B cell (primary cell): ENCODE measurements at regions not wholly inside any gene's neighbourhood (a gene's known extent, or its start where the extent isn't known, plus 50 kb on each side); places are given as distances from the start of the nearest gene placed in this dataset.

Experiments
- ATAC-seq: fragments of 200-7000 bp; cut with Tn5 transposase; one replicate; pipeline ENCODE4 v1.10.0; 2021; ENCODE audit warnings: low read depth, mild to moderate bottlenecking, moderate number of reproducible peaks, moderate library complexity
- CTCF ChIA-PET: fragments of 350-600 bp; sonication (Branson Sonifier 250); formaldehyde crosslinking; loops from one replicate; lab custom pipeline; 2021; ENCODE audit warnings: antibody characterized with exemption, inconsistent platforms; lab: Charles Lee
- POLR2A ChIA-PET: fragments of 350-600 bp; sonication (Branson Sonifier 250); formaldehyde crosslinking; loops from one replicate; lab custom pipeline; 2021; ENCODE audit warnings: antibody characterized with exemption; lab: Charles Lee
- DNase-seq: peaks from one replicate; pipeline ENCODE4 v3.0.0; 2013
- H2AFZ ChIP-seq: 2 replicates; pipeline ENCODE4 v1.6.1; 2012; ENCODE audit warnings: mild to moderate bottlenecking, low read depth, low read length; ENCODE audit not compliant: insufficient read depth, poor library complexity, severe bottlenecking
- H3K27ac ChIP-seq, 2 donors: 1 replicate in 1 of 2; 2 replicates in 1 of 2; pipeline ENCODE4 v1.5.1; 2012 to 2013; ENCODE audit warnings: low read length in 2 of 2, mild to moderate bottlenecking in 2 of 2, moderate library complexity in 1 of 2
- H3K27me3 ChIP-seq, 4 experiments: fragments of 200-600 bp in 1 of 4; sonication (generic) in 1 of 4; replicated peaks in 1 of 4; 1 replicate in 2 of 4; 2 replicates in 2 of 4; pipeline versions ENCODE4 v1.6.1 to v1.7.0; 2013 to 2016; ENCODE audit warnings: low read length in 3 of 4, mild to moderate bottlenecking in 2 of 4, mixed read lengths in 1 of 4, moderate library complexity in 1 of 4; ENCODE audit not compliant: insufficient read depth in 4 of 4, control insufficient read depth in 3 of 4; ENCODE audit errors: control extremely low read depth in 1 of 4
- H3K36me3 ChIP-seq, 2 experiments: replicated peaks in 1 of 2; 1 replicate in 1 of 2; 2 replicates in 1 of 2; pipeline versions ENCODE4 v1.6.1 to v1.7.1; 2013; ENCODE audit warnings: low read length in 1 of 2; ENCODE audit not compliant: insufficient read depth in 2 of 2, control insufficient read depth in 1 of 2; ENCODE audit errors: control extremely low read depth in 1 of 2, extremely low read depth in 1 of 2
- H3K4me1 ChIP-seq, 2 donors: fragments of 200-600 bp in 1 of 2; sonication (generic) in 1 of 2; 1 replicate in 1 of 2; 2 replicates in 1 of 2; pipeline versions ENCODE4 v1.5.1 to v1.6.1; 2013 to 2017; ENCODE audit warnings: low read length in 2 of 2; ENCODE audit not compliant: control insufficient read depth in 2 of 2, insufficient read depth in 2 of 2
- H3K4me2 ChIP-seq: replicated peaks from 2 replicates; pipeline ENCODE3; 2012; ENCODE audit warnings: mild to moderate bottlenecking, low read depth, low read length; ENCODE audit not compliant: poor library complexity, severe bottlenecking
- H3K4me3 ChIP-seq, 5 experiments: fragments of 200-600 bp in 1 of 5; sonication (generic) in 1 of 5; 1 replicate in 3 of 5; 2 replicates in 2 of 5; pipeline versions ENCODE4 v1.5.1 to v1.7.0; 2011 to 2016; ENCODE audit warnings: low read length in 4 of 5, mild to moderate bottlenecking in 4 of 5, low read depth in 2 of 5, control low read depth in 1 of 5, moderate library complexity in 1 of 5; ENCODE audit not compliant: insufficient read depth in 1 of 5; ENCODE audit errors: control extremely low read depth in 1 of 5, extremely low read depth in 1 of 5
- H3K79me2 ChIP-seq: fragments of 200-600 bp; sonication (generic); one replicate; pipeline ENCODE4 v1.6.0; 2016; ENCODE audit warnings: low read length; ENCODE audit not compliant: control insufficient read depth, insufficient read depth
- H3K9ac ChIP-seq: fragments of 200-600 bp; sonication (generic); 2 replicates; pipeline ENCODE4 v1.6.1; 2017; ENCODE audit warnings: mild to moderate bottlenecking, low read length, moderate library complexity
- H3K9me3 ChIP-seq, 3 donors: one replicate each; pipeline versions ENCODE4 v1.6.1 to v1.7.1; 2013; ENCODE audit warnings: low read length in 2 of 3; ENCODE audit not compliant: control insufficient read depth in 2 of 3, insufficient read depth in 1 of 3; ENCODE audit errors: control extremely low read depth in 1 of 3
- H4K20me1 ChIP-seq: 2 replicates; pipeline ENCODE4 v1.6.0; 2012; ENCODE audit warnings: mild to moderate bottlenecking, low read length; ENCODE audit not compliant: insufficient read depth, control insufficient read depth, poor library complexity, severe bottlenecking
- H3K27ac Mint-ChIP-seq: one replicate; pipeline ENCODE4 v1.8.0; 2021; ENCODE audit warnings: mixed read lengths
- H3K27me3 Mint-ChIP-seq: one replicate; pipeline ENCODE4 v1.8.0; 2021; ENCODE audit warnings: mixed read lengths
- H3K4me1 Mint-ChIP-seq: one replicate; pipeline ENCODE4 v1.8.0; 2021; ENCODE audit warnings: mixed read lengths
- H3K4me3 Mint-ChIP-seq: one replicate; pipeline ENCODE4 v1.8.0; 2021; ENCODE audit warnings: mixed read lengths
- H3K9me3 Mint-ChIP-seq: one replicate; pipeline ENCODE4 v1.8.0; 2022; ENCODE audit warnings: mixed read lengths; ENCODE audit not compliant: insufficient read depth
- EZH2 ChIP-seq: IDR thresholded peaks from 2 replicates; pipeline ENCODE4 v1.6.1; 2012; ENCODE audit warnings: borderline replicate concordance, low read depth, mild to moderate bottlenecking, moderate library complexity, low read length; ENCODE audit not compliant: insufficient read depth, poor library complexity, severe bottlenecking
- WGBS: methylation state at CpG from one replicate; pipeline ENCODE4 v1.1.5; 2013; ENCODE audit warnings: missing lambda C conversion rate; ENCODE audit not compliant: insufficient coverage; 5-methylcytosine and 5-hydroxymethylcytosine counted together
- intact Hi-C: fragments of 100-400 bp; cut with micrococcal nuclease; formaldehyde crosslinking; loops from one replicate; pipeline ENCODE4 v1.10.0; 2022
- TF ChIP-seq, protein P1 (sequence below): fragments of 200-600 bp; IDR thresholded peaks from one replicate; pipeline ENCODE4 v1.8.0; 2022; ENCODE audit warnings: antibody characterized with exemption, mild to moderate bottlenecking

DNA sequence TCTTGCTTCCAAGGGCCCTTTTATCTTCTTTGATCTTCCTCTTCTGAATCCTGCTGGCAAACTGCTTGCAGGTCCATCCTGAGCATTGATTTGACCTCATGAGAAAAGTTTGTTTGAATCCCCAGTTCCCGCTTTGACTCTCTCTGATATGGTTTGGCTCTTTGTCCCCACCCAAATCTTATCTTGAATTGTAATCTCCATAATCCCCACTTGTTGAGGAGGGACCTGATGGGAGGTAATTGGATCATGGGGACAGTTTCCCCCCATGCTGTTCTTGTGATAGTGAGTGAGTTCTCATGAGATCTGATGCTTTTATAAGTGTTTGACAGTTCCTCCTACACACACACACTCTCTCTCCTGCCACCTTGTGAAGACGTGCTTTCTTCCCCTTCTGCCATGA, 126.6 kb upstream of the ARHGAP20 start:
- TF ChIP-seq, protein P1, sequence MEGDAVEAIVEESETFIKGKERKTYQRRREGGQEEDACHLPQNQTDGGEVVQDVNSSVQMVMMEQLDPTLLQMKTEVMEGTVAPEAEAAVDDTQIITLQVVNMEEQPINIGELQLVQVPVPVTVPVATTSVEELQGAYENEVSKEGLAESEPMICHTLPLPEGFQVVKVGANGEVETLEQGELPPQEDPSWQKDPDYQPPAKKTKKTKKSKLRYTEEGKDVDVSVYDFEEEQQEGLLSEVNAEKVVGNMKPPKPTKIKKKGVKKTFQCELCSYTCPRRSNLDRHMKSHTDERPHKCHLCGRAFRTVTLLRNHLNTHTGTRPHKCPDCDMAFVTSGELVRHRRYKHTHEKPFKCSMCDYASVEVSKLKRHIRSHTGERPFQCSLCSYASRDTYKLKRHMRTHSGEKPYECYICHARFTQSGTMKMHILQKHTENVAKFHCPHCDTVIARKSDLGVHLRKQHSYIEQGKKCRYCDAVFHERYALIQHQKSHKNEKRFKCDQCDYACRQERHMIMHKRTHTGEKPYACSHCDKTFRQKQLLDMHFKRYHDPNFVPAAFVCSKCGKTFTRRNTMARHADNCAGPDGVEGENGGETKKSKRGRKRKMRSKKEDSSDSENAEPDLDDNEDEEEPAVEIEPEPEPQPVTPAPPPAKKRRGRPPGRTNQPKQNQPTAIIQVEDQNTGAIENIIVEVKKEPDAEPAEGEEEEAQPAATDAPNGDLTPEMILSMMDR = no peak
- no peak for TF ChIP-seq EZH2
- no peak for ATAC-seq
- H3K4me1 Mint-ChIP-seq = no peaks in the 10 kb centered on the region
- Histone ChIP-seq H3K27me3 (no peaks in the 10 kb centered on the region), H2AFZ (no peak overlapping the region), H3K36me3 (no peaks in the 10 kb centered on the region), H3K27ac (no peak overlapping the region), H4K20me1 (no peaks in the 10 kb centered on the region), H3K9ac (no peak overlapping the region), H3K4me2 (no peak overlapping the region), H3K4me1 (no peaks in the 10 kb centered on the region), H3K79me2 (no peaks in the 10 kb centered on the region), H3K4me3 (no peak overlapping the region), H3K9me3 (peaks cover 0 to 3% (median 3%) of the 10 kb centered on the region in 3 donors)
- peaks cover 4% of the 10 kb centered on the region for H3K27me3 Mint-ChIP-seq
- no peak overlapping the region for H3K27ac Mint-ChIP-seq
- no peak for DNase-seq
- ChIA-PET CTCF (no interaction called here), POLR2A (no interaction called here)
- H3K9me3 Mint-ChIP-seq = peaks cover 2% of the 10 kb centered on the region
- WGBS = 100% methylated on average over 1 of the region's 2 CpGs
- intact Hi-C loops = no loop called here
- H3K4me3 Mint-ChIP-seq = no peak overlapping the region

DNA sequence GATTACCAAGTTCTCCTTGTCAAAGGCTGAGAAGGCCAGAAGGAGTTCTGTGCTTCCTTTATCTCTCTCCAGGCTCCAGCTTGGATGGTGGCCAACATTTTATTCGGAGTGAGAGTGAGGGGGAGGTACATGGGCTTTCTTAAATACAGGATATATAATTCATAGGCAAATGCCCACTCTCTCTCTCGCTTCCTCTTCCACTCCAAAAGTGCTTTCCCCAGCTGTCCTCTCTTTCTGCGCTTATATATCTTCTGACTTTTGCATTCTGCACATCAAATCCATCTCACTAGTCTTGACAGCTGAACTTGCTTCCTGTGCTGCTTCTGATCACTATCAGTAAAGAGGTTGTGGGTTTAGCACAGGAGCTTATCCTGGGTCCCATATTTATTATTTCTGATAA, 125.4 kb upstream of the ARHGAP20 start:
- Histone ChIP-seq H4K20me1 (no peaks in the 10 kb centered on the region), H3K27ac (no peak overlapping the region), H3K4me1 (no peaks in the 10 kb centered on the region), H3K4me2 (no peak overlapping the region), H3K79me2 (no peaks in the 10 kb centered on the region), H3K4me3 (no peak overlapping the region), H3K36me3 (no peaks in the 10 kb centered on the region), H3K9me3 (peaks cover 0 to 3% (median 3%) of the 10 kb centered on the region in 3 donors), H3K27me3 (no peaks in the 10 kb centered on the region), H2AFZ (no peak overlapping the region), H3K9ac (no peak overlapping the region)
- WGBS = 42% methylated on average over 2 of the region's 3 CpGs
- ATAC-seq = no peak
- Mint-ChIP-seq H3K9me3 (peaks cover 2% of the 10 kb centered on the region), H3K4me1 (no peaks in the 10 kb centered on the region), H3K27me3 (peaks cover 4% of the 10 kb centered on the region), H3K27ac (no peak overlapping the region), H3K4me3 (no peak overlapping the region)
- CTCF ChIA-PET = no interaction called here
- no peak for DNase-seq
- POLR2A ChIA-PET = no interaction called here
- TF ChIP-seq EZH2 = no peak
- TF ChIP-seq, protein P1 = no peak
- intact Hi-C loops = no loop called here
